Activated T-cell treated with anti-CD3 and anti-CD28 coated beads for 48 hours (primary cell): ENCODE measurements at regions not wholly inside any gene's neighbourhood (a gene's known extent, or its start where the extent isn't known, plus 50 kb on each side); places are given as distances from the start of the nearest gene placed in this dataset.

Source experiments
- DNase-seq: peaks from one replicate; pipeline ENCODE4 v3.0.0-alpha.2; 2020; ENCODE audit warnings: low read depth

DNA sequence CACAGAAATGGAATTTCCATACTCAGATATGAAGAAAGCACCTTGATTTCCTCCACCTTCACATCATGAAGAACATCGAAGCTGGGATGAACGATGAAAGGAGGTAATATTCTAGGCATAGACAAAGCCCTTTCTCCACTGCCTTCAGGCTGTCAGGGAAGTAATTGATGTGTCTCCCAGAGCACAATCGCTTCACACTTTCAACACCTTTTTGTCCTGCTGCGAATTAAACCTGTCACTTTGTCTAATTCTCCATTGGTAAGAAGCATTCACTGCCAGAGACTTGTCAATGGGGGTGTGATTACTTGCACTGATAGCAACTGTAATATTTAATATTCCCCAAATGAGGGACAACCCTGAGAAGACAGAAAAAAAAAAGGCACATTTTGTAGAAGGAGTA lies 260.1 kb downstream of the ETS1 start:
- DNase-seq, result no peak

DNA sequence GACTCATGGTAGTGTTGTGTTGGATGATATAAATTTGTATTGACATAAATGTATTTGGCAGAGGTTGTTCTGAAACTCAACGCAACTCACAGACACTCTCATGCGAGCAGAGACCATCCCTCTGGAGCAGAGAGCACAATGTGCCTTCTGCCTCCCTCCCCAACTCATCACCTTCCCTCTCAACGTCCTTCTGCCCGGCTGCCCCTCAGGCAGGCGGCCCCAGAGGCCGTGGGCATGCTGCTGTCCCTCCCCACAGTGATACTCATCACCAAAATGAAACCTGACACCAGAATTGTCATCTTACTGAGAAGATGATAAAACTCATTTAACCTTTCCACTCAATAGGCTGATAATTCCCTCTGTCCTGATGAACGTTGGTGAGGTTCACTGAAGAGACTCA lies 260.6 kb downstream of the ETS1 start:
- no peak for DNase-seq

DNA sequence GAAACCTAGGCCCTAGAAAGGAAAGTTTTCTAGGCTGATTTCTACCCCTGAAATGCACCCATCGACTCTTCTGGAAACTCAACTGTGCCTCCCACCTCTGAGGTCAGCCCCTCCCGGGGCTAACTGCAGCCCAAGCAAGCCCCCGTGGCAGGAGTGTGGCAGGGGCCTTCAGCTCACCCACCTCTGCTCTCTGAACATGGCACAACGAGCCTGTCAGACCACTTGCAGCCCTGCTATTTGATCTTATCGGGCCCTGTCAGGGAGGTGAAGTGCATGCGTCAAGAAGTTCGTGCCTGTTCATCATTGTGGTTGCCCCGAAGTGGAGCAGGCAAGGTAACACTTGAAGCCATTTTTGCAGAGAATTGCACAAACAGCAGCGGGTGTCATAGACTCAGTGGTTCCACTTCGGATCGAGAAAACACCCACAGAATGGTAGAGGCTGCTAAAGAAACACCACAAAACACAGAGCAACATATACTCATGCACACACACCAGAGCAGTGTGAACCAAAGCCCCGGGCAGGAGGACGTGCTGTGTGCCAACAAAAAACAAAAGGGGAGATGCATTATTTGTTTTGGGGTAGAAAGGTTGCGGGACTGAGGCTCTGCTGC lies 262.7 kb downstream of the ETS1 start:
- peak; percentile 71 for DNase-seq

DNA sequence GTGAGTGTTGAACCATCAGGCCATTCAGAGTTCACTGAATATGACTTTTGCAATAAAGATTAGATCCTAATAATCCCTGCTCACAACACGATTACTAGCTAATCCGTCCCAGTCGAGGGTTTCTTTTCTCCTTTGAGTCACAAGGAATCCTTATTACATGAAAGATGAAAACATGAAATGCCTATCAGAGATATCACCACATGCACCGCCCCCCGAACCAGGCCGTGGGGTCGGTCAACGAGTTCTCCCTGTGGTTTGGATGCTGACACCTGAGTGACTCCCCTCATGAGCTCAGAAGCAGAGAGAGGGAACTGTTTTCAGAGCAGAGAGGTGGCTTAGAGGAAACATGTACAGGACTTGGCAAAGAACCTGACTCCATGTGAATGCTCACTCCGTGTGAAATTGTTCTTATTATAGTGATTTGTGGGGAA lies 263.3 kb downstream of the ETS1 start:
- peak; percentile 70 for DNase-seq

DNA sequence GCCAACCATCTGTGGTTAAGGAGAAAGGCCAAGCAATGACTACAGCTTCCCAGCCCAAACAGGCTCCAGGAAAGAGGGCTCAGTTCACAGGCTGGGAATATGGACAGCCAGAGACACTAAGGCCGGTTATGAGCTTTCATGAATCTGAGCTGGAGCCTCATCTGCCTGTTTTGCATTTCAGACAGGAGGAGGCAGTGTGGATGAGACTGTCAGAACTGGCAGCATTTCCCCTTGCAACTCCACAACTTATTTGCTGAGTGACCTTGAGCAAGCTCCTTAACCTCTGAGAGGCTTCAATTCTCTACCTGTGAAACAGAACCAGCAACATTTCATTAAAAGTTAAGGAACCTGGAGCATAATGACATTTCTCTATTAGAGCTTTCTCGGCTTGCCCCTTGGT lies 264.0 kb downstream of the ETS1 start:
- DNase-seq, result no peak

DNA sequence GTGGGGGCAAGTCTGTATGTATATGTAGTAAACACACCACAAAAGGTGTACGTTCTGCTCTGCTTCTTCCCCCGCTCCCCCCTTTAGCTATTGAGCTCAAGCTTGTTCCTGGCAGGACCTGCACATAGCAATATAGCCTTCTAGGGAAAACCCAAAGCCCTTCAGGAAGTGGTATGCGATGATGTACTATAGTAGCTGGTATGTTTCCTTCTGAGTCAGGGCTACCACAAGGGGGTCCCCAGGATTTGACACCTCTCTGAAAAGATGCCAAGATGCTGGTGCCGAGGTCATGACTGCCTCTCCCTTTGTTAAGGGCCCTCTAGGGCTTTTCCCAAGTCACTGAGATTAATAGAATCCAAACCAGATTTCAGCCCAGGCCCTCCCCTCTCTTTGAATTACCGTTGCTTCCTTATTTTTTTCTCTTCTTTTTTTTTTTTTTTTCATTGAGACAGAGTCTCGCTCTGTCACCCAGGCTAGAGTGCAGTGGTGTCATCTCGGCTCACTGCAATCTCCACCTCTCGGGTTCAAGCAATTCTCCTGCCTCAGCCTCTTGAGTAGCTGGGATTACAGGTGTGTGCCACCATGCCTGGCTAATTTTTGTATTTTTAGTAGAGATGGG lies 268.4 kb downstream of the ETS1 start:
- DNase-seq, result peak; percentile 66

DNA sequence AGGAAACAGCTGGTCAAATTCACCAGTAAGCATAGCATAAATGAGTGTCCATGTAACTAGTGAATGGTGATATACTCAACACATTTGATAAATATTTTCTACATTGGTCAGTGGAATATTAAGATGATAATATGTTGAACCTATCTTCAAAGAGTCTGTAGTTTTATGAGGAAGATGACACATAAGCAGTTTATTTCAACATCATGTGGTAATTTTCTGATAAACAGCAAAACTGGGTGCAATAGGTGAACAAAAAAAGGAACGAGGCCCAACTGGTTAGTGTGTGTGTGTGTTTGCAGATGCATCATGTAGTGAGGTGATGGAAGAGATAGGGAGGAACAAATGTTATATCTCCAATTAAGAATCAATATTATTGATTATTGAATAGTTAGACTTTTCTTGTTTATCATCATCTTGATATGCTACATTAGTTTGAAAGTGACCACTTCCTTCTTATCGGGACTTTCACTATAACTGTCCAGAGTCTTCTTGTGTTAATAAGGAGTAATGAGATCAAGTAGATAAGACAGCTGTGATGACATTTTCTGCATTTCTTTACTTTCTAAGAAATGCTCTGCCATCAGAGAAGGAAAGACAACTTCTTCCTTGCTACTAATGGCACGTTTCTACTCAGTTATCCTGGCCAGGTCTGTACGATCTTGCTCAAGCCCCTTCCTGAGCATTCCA lies 270.7 kb downstream of the ETS1 start:
- DNase-seq, result no peak

DNA sequence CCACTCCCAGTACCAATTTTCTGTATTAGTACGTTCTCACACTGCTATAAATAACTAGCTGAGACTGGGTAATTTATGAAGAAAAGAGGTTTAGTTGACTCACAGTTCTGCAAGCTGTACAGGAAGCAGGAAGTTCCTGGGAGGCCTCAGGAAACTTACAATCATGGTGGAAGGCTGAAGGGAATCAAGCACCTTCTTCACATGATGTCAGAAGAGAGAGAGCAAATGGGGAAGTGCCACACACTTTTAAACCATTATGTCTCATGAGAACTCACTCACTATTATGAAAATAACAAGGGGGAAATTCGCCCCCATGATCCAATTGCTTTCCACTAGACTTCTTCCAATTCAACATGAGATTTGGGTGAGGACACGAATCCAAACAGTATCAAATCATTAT lies 271.4 kb downstream of the ETS1 start:
- no peak for DNase-seq

DNA sequence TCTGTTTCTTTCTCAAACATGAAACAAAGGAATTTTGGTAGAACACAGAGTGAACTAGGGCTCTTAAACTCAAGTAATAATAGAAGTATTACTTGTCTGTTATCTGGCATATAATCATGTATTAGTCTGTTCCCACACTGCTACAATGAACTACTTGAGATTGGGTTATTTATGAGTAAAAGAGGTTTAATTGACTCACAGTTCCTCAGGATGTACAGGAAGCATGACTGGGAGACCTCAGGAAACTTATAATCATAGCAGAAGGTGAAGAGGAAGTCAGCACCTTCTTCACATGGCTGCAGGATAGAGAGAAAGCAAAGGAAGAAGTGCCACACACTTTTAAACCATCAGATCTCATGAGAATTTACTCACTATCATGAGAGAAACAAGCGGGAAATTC lies 273.4 kb downstream of the ETS1 start:
- DNase-seq, result no peak

DNA sequence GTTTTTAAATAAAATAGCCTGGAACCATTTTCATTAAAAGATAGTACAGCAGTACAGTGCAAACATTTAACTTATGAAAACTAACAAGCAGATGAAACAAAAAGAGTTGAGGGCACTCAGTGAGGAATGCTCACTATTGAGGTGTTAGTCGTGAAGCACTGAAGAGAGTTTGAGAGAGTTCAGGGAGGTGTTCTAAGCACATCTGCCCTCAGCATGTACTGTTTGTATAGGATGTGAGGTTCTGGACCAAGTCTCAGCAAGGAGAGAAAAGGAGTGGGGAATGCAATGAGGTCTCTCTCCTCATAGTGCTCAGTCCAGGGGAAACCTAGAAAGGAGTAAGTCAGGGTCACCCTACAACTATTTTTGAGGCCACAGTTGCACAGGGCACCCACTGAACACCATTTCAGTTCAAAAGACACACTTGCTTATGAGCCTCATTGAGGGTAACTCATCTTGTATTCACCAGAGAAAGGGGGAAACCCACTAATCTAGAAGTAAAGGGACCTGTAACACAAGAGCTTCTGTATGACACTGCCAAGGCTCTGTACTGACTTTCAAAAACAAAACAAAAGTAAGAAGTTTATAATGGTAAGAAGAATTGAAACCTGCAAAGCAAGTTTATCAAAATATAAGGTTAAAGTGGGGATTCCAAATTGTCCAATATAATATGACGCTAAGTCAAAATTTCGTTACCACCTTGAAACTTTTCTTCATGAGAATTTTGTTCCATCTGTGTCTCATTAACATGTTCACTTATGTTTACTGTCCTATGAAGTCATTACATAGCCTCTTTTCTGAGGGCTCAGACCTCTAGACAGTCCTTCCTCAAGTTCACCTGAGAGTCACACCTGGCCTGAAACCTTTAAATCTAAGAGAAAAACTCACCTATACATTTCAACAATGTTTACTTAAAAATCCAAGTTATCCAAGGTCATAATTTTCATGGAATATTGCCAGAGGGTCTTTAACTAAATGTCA lies 275.3 kb downstream of the ETS1 start:
- no peak for DNase-seq

DNA sequence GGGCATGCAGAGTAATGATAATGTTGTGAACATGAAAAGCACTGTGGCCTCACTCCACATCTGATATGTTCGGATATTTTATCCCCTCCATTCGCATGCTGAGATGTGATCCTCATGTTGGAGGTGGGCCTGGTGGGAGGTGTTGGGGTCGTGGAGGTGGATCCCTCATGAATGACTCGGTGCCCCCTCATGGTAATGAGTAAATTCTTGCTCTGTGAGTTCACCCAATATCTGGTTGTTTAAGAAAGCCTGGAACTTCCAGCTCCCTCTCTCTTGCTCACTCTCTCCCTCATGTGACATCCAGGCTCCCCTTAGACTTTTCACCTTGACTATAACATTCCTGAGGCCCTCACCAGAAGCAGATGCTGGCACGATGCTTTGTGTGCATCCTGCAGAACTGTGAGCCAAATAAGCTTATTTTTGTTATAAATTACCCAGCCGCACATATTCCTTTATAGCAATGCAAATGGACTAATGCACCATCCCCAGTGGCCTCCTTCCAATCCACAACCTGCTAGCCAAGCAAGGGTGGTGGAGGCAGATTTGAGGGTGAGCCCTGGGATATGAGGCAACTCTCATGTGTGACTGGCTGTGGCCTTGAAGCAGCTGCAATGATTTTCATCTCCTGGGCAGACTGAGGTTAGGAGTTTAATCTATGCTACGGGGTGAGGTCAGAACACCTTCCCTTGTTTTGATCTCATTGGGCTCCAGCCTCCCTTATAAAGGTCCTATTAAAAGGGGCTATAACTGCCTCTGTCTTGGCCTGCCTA lies 276.5 kb downstream of the ETS1 start:
- DNase-seq, result no peak

DNA sequence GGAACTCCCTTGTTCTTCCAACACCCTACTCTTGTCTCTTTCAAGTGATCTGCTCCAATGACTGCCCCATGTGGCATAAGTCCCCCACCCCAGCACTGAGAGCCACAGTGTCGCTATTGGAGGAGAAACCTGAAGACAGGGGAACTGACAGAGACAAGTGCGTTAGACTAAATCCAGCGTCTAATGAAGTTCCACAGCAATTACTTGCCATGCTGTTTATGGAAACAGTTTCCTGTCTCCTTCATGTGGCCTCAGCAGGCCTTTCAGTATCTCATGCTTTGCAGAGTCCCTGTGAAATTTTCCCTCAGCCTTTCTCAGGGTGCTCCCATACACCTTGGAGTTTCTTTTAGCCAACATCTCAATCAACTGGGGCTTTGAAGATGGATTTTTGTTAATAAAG lies 277.4 kb downstream of the ETS1 start:
- DNase-seq, result no peak

DNA sequence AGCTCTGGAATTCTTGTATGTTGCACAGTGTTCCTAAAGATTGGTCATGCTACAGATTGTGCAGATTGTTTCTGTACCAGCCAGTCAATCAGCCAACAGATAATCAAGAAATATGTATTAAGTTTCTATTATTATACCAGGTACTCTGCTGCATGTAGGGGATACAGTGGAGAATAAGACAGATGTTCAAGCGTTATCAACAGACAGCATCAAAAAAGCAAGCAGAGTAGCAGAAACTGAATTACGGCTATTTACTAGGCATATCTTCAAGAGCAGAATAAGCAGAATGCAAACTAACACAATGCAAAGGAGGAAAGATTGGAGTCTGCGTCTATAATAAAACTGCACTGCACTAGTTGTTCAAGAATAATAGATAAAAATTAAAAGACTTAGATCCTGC lies 278.6 kb downstream of the ETS1 start:
- DNase-seq, result no peak

DNA sequence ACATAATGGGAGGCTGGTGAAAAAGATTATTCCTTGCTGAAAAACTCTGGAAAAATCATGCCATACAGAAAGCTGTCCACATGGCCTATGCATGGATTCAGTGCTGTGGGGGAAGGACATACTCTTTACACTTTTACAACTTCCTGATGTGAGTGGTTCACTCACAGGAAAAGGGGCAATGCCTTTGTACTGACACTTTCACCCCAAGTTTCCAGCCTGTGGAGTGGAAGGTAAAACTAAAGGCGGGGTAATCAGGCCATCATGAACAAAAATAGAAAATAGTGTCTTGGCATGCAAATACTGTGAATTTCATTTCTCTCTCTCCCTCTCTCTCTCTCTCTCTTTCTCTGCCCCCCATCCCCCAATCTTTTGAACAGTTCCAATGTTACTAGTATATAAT lies 281.8 kb downstream of the ETS1 start:
- no peak for DNase-seq

DNA sequence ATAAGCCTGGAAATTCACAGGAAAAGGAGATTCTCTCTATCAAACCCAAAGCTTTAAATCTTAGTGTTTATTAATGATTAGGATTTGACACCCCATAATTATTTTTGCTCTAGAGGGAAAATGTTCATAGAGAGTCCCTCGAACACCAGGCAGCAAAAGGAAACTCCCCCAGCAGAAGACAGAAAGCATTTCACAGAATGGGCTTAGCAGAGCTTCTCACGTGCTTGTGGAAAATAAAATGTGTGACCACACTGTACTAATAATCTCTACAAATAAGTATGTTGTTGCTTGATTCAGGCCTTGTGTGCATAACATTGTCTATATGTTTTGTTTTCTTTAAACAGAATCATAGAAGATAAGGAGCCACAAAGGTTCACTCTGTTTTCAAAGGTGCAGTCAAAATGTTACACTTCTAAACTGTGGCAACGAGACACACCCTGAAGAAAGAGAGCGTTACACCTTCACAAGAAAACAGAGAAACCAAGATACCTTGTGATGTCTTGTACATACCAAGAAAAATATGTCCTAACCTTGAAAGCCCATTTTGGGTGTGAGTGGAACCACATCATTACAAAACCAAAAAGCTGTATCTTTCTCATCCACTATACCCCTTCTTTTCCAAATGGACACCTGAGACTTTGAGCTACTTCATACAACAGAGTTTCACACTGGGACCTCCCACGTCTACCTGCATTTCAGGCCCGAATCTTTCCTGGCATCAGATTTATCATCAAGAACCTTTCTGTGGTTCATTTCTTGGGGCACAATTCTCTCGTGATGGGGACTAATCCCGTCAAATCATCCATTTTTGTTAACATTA lies 282.5 kb downstream of the ETS1 start:
- DNase-seq, result no peak

DNA sequence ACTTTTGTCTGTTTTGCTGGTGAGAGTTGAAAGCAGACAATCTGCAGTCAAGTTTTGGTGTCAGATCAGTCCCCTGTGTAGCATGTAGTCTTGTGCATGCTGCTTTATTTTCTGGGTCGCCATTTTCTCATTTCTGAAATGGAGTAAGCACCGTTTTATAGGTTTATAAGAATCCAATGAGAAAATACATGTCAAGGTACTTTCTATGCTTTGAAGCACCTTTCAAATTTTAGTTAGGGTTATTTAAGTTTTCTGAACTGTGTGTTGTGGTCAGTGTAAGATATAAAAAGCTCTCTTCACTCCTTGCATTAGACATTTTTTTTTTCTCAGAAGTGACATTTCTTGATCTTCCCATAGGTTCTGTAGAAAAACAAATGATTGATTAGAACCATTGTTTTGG lies 283.2 kb downstream of the ETS1 start:
- DNase-seq, result no peak

DNA sequence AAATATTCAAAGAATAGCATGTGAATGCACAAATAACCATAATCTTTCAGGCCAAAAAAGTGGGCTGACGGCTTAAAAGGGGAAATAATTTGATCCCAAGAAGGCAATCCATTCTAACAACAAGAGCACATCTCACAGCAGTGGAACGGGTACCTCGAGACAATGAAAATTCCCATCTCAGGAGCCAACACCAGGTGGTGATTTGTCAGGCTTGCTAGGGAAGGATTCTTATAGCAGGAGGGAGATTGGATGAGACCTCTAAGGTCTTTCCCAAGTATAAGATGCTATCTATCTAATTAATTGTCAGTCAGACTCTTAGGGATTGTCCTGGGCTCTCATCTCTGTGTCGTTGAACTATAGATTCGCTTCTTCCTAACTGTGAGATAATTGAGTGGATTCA lies 284.0 kb downstream of the ETS1 start:
- no peak for DNase-seq

DNA sequence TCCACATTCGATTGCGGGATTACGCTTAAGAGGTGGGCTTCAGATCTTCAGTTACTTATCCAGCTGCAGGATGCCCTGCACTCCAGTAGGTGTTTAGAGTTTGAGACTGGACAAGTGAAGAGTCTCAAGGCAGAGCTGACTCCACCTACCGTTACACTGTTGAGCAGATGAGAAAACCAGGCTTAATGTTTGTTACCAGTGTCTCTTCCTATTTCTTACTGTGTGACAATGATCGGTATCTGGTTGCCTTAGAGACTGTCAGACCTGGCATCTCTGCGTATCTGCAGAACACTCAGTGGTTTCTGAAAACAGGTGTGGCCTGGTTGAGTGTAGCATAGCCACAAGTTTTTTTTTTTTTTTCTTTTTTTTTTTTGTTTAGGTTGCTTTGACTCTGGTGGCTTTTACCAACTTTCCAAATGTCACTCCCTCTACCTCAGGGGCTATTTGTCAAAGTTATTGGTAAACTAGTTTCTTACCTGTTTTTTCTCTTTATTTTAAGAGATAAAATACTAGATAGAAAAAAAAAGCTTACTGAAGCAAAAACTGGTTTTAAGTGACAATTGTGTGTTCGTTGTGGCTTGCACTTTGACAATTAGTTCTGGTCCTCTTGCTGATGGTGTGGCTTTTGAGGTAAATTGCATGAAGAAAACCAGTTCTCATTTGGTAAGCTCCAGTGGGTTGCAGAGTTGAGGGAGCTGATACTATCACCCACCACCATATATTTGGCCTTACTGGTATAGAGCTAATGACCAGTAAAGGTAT lies 284.8 kb downstream of the ETS1 start:
- DNase-seq, result no peak

DNA sequence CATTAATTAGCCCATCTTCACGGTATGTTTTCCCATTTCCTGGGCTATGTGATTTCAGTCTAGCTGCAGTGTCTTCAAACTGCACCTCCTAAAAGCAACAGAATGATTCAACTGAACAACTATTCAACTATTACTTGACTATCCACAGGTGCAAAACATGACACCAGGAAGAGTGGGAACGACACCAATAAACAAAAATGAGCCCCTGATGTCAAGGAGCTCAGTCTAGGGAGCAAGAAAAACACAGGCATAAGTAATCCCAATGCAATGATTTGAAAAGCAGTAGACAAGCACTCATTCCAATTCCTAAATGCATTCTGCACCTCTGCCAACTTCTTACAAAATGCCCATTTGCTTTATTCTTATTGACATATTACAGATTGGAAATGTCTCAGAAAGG lies 285.6 kb downstream of the ETS1 start:
- no peak for DNase-seq

DNA sequence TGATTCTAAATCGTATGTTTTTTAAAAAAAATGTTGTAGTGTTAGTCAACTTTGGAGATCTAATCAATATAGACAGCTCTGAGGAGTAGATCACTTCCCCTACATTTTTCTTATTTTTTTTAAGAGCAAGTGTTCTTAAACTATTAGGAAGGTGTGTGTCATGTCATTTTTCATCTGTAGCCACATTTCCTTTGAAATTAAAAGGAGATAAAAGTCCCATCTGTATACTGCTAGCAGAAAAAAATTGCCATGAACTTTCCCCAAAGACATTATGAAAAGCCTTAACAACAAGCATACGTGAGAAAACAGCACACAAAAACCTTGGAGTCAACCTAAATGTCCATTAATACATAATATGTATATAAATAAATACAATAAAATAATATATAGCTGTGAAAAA lies 286.6 kb downstream of the ETS1 start:
- DNase-seq, result no peak
